GM12865 (cell line): ENCODE measurements at regions not wholly inside any gene's neighbourhood (a gene's known extent, or its start where the extent isn't known, plus 50 kb on each side); places are given as distances from the start of the nearest gene placed in this dataset.

Experiments
- DNase-seq: peaks from one replicate; pipeline ENCODE4 v3.0.0; 2010; ENCODE audit warnings: low read depth
- H3K4me3 ChIP-seq: 2 replicates; pipeline ENCODE4 v1.5.1; 2011; ENCODE audit warnings: mild to moderate bottlenecking, low read depth, low read length, control low read depth
- CTCF ChIP-seq: IDR thresholded peaks from 2 replicates; pipeline ENCODE4 v1.5.1; 2011; ENCODE audit warnings: low read length, control low read depth, low read depth, inconsistent platforms; ENCODE audit not compliant: insufficient read depth; ENCODE audit errors: missing control alignments

GRCh38 chr1:29936031-29936544, 699.8 kb downstream of the PTPRU start:
- H3K4me3 ChIP-seq: no peak overlapping the region
- no peak for DNase-seq
- TF ChIP-seq CTCF: no peak

DNA sequence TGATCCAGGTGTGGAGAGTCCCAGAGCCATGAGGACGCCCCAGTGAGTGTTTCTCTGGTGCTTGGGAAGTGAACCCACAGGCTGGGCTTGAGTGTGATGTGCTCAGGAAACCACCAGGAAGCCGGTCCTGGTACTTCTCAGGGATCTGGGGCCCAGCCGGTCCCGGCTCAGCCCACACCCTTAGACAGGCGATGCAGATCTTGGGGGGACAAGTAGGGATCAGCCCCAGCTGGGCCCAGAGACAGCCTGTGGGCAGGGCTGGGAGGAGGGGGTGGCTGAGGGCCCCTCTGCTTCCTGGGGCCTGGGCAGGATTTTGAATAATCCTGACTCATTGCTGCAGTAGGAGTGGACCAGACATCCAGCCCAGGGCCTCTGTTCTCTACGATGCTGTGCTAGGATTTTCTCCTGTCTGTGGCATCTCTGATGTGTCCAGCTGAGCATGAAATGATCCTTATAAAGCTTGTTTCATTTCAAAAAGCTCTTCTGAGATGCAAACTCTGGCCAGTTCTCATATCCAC, 698.0 kb downstream of the PTPRU start:
- H3K4me3 ChIP-seq: no peak overlapping the region
- TF ChIP-seq CTCF: no peak
- no peak for DNase-seq

DNA sequence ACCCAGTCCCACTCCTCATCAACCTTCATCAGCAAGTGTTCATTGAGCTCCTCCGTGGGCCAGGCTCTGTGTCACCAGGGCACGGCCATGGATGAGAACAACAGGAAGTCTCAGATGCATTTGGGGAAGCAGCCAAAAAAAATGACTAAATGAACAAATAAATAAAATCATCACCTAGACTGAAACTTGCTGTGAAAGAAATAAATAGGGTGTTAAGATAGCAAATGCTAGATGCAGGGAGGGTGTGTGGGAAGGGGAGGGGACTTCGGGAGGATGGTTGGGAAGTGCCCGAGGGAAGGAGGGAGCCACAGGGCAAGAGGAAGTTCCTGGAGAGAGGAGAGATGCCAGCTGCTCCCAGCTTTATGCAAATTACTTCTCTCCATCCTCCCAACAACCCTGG, 696.7 kb downstream of the PTPRU start:
- no peak for TF ChIP-seq CTCF
- H3K4me3 ChIP-seq: no peak overlapping the region
- no peak for DNase-seq

GRCh38 chr1:29932626-29933025, 696.3 kb downstream of the PTPRU start:
- DNase-seq: no peak
- no peak overlapping the region for H3K4me3 ChIP-seq
- no peak for TF ChIP-seq CTCF

GRCh38 chr1:29931477-29932175, 695.3 kb downstream of the PTPRU start:
- no peak overlapping the region for H3K4me3 ChIP-seq
- no peak for DNase-seq
- no peak for TF ChIP-seq CTCF

DNA sequence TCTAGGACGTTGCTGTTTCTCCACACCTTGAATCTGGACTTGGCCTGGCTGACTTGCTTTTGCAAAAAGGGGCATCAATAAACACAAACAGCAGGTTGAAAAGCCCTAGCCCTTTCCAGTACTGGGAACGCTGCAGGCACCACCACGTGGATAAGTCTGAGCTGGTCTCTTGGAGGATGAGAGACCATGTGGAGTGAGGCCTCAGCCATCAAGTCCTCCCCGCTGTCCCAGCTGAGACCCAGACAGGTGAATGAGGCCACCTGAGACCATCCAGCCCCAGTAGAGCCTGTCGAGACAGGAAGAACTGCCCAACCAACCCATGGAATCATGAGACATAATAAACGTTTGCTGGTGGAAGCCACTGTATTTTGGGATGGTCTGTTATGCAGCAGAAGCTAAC, 688.7 kb downstream of the PTPRU start:
- TF ChIP-seq CTCF: no peak
- no peak overlapping the region for H3K4me3 ChIP-seq
- no peak for DNase-seq

- no peak for DNase-seq
- no peak overlapping the region for H3K4me3 ChIP-seq
- no peak for TF ChIP-seq CTCF
Measured at GRCh38 chr1:29924017-29924431, 687.7 kb downstream of the PTPRU start.
